MM.1S (cell line): ENCODE measurements at regions not wholly inside any gene's neighbourhood (a gene's known extent, or its start where the extent isn't known, plus 50 kb on each side); places are given as distances from the start of the nearest gene placed in this dataset.

Source experiments
- DNase-seq: peaks from one replicate; pipeline ENCODE4 v3.0.0-alpha.2; 2015
- H2AFZ ChIP-seq: fragments of 300-600 bp; sonication (generic); 2 replicates; pipeline ENCODE4 v1.6.0; 2016; ENCODE audit warnings: antibody characterized with exemption, low read length
- H3F3A ChIP-seq: fragments of 300-600 bp; sonication (generic); 2 replicates; pipeline ENCODE4 v1.6.1; 2016; ENCODE audit warnings: mild to moderate bottlenecking, antibody characterized with exemption, low read length, moderate library complexity, mixed read lengths; ENCODE audit not compliant: insufficient read depth
- H3K27ac ChIP-seq: fragments of 300-600 bp; sonication (generic); 2 replicates; pipeline ENCODE4 v1.5.1; 2016; ENCODE audit warnings: mild to moderate bottlenecking, low read length
- H3K27me3 ChIP-seq: fragments of 300-600 bp; sonication (generic); replicated peaks from 2 replicates; pipeline ENCODE4 v1.6.0; 2016; ENCODE audit warnings: low read length; ENCODE audit not compliant: insufficient read depth
- H3K36me3 ChIP-seq: fragments of 300-600 bp; sonication (generic); replicated peaks from 2 replicates; pipeline ENCODE4 v1.6.1; 2016; ENCODE audit warnings: mild to moderate bottlenecking, low read length, mixed read lengths; ENCODE audit not compliant: insufficient read depth
- H3K4me1 ChIP-seq: fragments of 300-600 bp; sonication (generic); 2 replicates; pipeline ENCODE4 v1.6.1; 2016; ENCODE audit warnings: low read length, mixed read lengths
- H3K4me2 ChIP-seq: fragments of 300-600 bp; sonication (generic); 2 replicates; pipeline ENCODE4 v1.6.0; 2016; ENCODE audit warnings: low read depth, low read length
- H3K4me3 ChIP-seq: fragments of 300-600 bp; sonication (generic); 2 replicates; pipeline ENCODE4 v1.5.1; 2016; ENCODE audit warnings: low read length, mixed read lengths
- H3K79me2 ChIP-seq: fragments of 300-600 bp; sonication (generic); 2 replicates; pipeline ENCODE4 v1.6.1; 2016; ENCODE audit warnings: mixed run types, low read length, mixed read lengths
- H3K9ac ChIP-seq: fragments of 300-600 bp; sonication (generic); 2 replicates; pipeline ENCODE4 v1.6.1; 2016; ENCODE audit warnings: low read length, mixed read lengths
- H3K9me2 ChIP-seq: fragments of 300-600 bp; sonication (generic); replicated peaks from 2 replicates; pipeline ENCODE4 v1.6.1; 2016; ENCODE audit warnings: mild to moderate bottlenecking, low read length, mixed read lengths; ENCODE audit not compliant: insufficient read depth
- H3K9me3 ChIP-seq: fragments of 300-600 bp; sonication (generic); replicated peaks from 2 replicates; pipeline ENCODE4 v1.6.1; 2016; ENCODE audit warnings: mild to moderate bottlenecking, low read length, mixed read lengths; ENCODE audit not compliant: insufficient read depth
- H4K20me1 ChIP-seq: fragments of 300-600 bp; sonication (generic); 2 replicates; pipeline ENCODE4 v1.6.1; 2016; ENCODE audit warnings: mild to moderate bottlenecking, low read length, moderate library complexity, mixed read lengths; ENCODE audit not compliant: insufficient read depth
- CTCF ChIP-seq: fragments of 300-600 bp; sonication (generic); IDR thresholded peaks from 2 replicates; pipeline ENCODE4 v1.5.1; 2016; ENCODE audit warnings: antibody characterized with exemption, low read length, mixed read lengths
- EZH2 ChIP-seq: fragments of 300-600 bp; sonication (generic); optimal IDR thresholded peaks from 2 replicates; pipeline ENCODE3; 2017; ENCODE audit warnings: low read depth, mild to moderate bottlenecking, antibody characterized with exemption, low read length, mixed read lengths
- EZH2phosphoT487 ChIP-seq: fragments of 300-600 bp; sonication (generic); IDR thresholded peaks from 2 replicates; pipeline ENCODE4 v1.6.1; 2018; ENCODE audit warnings: antibody characterized with exemption, low read length

- H3K27ac ChIP-seq: no peak overlapping the region
- no peak for TF ChIP-seq EZH2phosphoT487
- TF ChIP-seq CTCF: no peak
- no peak for TF ChIP-seq EZH2
These were observed 51.8 kb upstream of the DTNBP1 start for GRCh38 chr6:15714658-15715057.

DNA sequence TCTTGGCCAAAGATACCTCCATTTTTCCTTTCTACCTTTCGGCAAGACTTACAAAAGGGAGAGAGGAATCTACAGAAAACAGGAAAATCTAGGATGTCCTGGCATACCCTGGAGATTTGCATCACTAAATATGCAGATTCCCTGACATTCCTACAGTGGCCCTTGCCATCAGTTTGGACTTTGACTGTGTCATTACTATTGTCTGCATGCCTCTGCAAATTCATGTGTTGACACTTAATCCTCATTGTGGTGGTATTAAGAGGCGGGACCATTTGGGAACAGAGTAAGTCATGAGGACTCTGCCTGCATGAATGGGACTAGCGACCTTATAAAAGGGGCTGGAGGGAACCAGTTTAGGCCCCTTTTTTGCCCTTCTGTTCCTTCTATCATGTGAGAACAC is 50.5 kb upstream of the DTNBP1 start:
- Histone ChIP-seq H2AFZ (no peak overlapping the region), H3F3A (no peaks in the 10 kb centered on the region), H4K20me1 (no peaks in the 10 kb centered on the region), H3K9ac (no peak overlapping the region), H3K4me3 (no peak overlapping the region), H3K4me1 (no peaks in the 10 kb centered on the region), H3K36me3 (no peaks in the 10 kb centered on the region), H3K79me2 (no peaks in the 10 kb centered on the region), H3K27ac (no peak overlapping the region), H3K27me3 (no peaks in the 10 kb centered on the region), H3K4me2 (no peak overlapping the region), H3K9me2 (no peaks in the 10 kb centered on the region), H3K9me3 (no peaks in the 10 kb centered on the region)
- no peak for DNase-seq
- TF ChIP-seq CTCF (no peak), EZH2 (no peak), EZH2phosphoT487 (no peak)

More at GRCh38 chr6:15714658-15715057, 51.8 kb upstream of the DTNBP1 start:
- H3K9me2 ChIP-seq: no peaks in the 10 kb centered on the region
- no peaks in the 10 kb centered on the region for H3K36me3 ChIP-seq
- H3K4me2 ChIP-seq: no peak overlapping the region
- H3K4me3 ChIP-seq: no peak overlapping the region
- H2AFZ ChIP-seq: no peak overlapping the region
- H3F3A ChIP-seq: no peaks in the 10 kb centered on the region
- H4K20me1 ChIP-seq: no peaks in the 10 kb centered on the region
- H3K27me3 ChIP-seq: no peaks in the 10 kb centered on the region
- H3K9ac ChIP-seq: no peak overlapping the region
- H3K4me1 ChIP-seq: no peaks in the 10 kb centered on the region
- DNase-seq: no peak
- no peaks in the 10 kb centered on the region for H3K9me3 ChIP-seq
- H3K79me2 ChIP-seq: no peaks in the 10 kb centered on the region

GRCh38 chr6:15712797-15713196 is 50.0 kb upstream of the DTNBP1 start:
- Histone ChIP-seq H3K27ac (no peak overlapping the region), H3K4me2 (no peak overlapping the region)
- no peak for TF ChIP-seq CTCF
- no peak for TF ChIP-seq EZH2
- no peak for TF ChIP-seq EZH2phosphoT487

More at GRCh38 chr6:15712797-15713196, 50.0 kb upstream of the DTNBP1 start:
- no peaks in the 10 kb centered on the region for H3K9me2 ChIP-seq
- no peak overlapping the region for H3K4me3 ChIP-seq
- no peaks in the 10 kb centered on the region for H3K9me3 ChIP-seq
- H4K20me1 ChIP-seq: no peaks in the 10 kb centered on the region
- H3K9ac ChIP-seq: no peak overlapping the region
- H3K4me1 ChIP-seq: no peaks in the 10 kb centered on the region
- no peaks in the 10 kb centered on the region for H3K79me2 ChIP-seq
- H3K27me3 ChIP-seq: no peaks in the 10 kb centered on the region
- no peaks in the 10 kb centered on the region for H3K36me3 ChIP-seq
- no peaks in the 10 kb centered on the region for H3F3A ChIP-seq
- H2AFZ ChIP-seq: no peak overlapping the region
- no peak for DNase-seq
